ENCODE measurements at regions not wholly inside any gene's neighbourhood (a gene's known extent, or its start where the extent isn't known, plus 50 kb on each side); places are given as distances from the start of the nearest gene placed in this dataset.
"Not testable (repeated sequence)": the region's sequence is repeated elsewhere in the genome, so short reads cannot be mapped to it uniquely, and the experiment has no call there.

DNA sequence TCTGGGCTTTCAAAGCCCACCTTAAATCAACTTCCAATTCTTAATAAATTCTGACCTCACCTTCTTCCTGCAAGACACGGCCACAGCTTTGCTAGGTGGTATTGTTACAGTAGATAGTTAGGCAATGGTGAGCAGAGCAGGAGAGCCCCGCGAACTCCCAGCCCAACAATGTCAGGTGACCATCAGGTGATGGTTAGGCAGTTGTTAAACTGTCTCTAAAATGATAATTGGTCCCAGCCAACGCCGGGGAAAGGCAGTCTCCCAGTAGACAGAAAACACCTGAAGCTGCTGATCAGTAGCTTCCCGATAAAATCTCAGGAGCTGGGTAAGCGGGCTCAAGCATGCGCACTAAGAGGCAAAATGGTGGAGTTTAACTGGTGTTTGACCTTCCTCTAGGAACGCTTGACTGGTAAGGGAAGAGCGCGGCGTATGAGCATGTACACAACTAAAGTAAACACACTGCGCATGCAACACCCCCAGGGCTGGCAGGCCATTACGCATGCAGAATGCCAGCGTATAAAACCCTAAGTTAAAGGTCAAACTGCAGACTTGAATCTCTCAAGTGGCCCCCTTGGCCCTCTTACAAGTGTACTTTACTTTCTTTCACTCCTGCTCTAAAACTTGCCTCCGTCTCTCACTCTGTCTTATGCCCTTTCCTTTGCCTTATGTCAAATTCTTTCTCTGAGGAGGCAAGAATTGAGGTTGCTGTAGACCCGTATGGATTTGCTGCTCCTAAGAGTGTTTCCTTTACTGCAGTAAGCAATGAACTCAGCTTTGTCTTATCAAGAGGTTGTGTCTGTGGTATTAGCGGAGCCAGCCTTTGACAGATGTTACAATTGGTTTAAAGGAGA is 113.5 kb downstream of the C12orf75 start:
- Mint-ChIP-seq H3K27ac (no peak overlapping the region), H3K4me1 (ENCODE audit: low read depth) (no peaks in the 10 kb centered on the region), H3K4me3 (no peak overlapping the region), H3K9me3 (peaks cover 3% of the 10 kb centered on the region), H3K36me3 (no peaks in the 10 kb centered on the region), H3K27me3 (peaks cover 26% of the 10 kb centered on the region)
- intact Hi-C loops (cut with micrococcal nuclease) = no loop called here
- DNase-seq = no peak
- CTCF ChIA-PET = interaction anchor here (1.5 kb wide), 1 partner anchor 692 kb away, joined by 3 read pairs; no protein-coding TSS in a partner anchor
- POLR2A ChIA-PET = no interaction called here

- Mint-ChIP-seq H3K27me3 (peaks cover 24% of the 10 kb centered on the region), H3K9me3 (peaks cover 3% of the 10 kb centered on the region), H3K36me3 (no peaks in the 10 kb centered on the region), H3K4me3 (no peak overlapping the region), H3K27ac (no peak overlapping the region), H3K4me1 (ENCODE audit: low read depth) (no peaks in the 10 kb centered on the region)
- POLR2A ChIA-PET = no interaction called here
- DNase-seq = no peak
- intact Hi-C loops (cut with micrococcal nuclease) = no loop called here
- CTCF ChIA-PET = interaction anchor here (0.6 to 1.5 kb wide), 2 partner anchors 692 to 1062 kb away, joined by 3 read pairs; no protein-coding TSS in a partner anchor
These were observed 114.2 kb downstream of the C12orf75 start for GRCh38 chr12:105444653-105445102.

DNA sequence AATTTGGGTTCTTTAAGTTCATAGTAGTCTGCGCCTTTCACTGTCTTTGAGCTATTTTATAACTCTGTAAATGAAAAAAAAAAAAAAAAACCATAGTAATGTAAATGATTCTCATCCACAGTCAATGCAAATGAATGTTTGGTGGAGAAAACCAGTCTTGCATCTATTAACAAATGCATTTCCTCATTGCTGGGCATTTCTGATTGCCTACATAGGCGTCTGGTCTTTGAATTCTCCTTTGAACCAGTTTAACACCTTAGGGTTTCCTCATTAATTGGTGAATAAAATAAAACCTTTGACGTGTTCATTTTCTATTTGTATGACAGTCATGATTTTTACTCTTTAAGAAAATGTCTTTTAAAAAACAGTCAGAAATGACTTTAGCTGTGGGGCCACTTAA is 114.8 kb downstream of the C12orf75 start:
- Mint-ChIP-seq H3K4me1 (ENCODE audit: low read depth) (no peaks in the 10 kb centered on the region), H3K4me3 (no peak overlapping the region), H3K9me3 (no peaks in the 10 kb centered on the region), H3K36me3 (no peaks in the 10 kb centered on the region), H3K27me3 (peaks cover 20% of the 10 kb centered on the region), H3K27ac (no peak overlapping the region)
- ChIA-PET CTCF (interaction anchor here (0.6 kb wide), 1 partner anchor 1062 kb away, joined by 3 read pairs; no protein-coding TSS in a partner anchor), POLR2A (no interaction called here)
- intact Hi-C loops (cut with micrococcal nuclease) = no loop called here
- DNase-seq = no peak

- ChIA-PET CTCF (no interaction called here), POLR2A (no interaction called here)
- Mint-ChIP-seq H3K27ac (no peak overlapping the region), H3K9me3 (no peaks in the 10 kb centered on the region), H3K36me3 (no peaks in the 10 kb centered on the region), H3K4me3 (no peak overlapping the region), H3K27me3 (peaks cover 20% of the 10 kb centered on the region), H3K4me1 (ENCODE audit: low read depth) (no peaks in the 10 kb centered on the region)
- no peak for DNase-seq
- intact Hi-C loops (cut with micrococcal nuclease) = no loop called here
These were observed 115.2 kb downstream of the C12orf75 start for GRCh38 chr12:105445649-105446048.

DNA sequence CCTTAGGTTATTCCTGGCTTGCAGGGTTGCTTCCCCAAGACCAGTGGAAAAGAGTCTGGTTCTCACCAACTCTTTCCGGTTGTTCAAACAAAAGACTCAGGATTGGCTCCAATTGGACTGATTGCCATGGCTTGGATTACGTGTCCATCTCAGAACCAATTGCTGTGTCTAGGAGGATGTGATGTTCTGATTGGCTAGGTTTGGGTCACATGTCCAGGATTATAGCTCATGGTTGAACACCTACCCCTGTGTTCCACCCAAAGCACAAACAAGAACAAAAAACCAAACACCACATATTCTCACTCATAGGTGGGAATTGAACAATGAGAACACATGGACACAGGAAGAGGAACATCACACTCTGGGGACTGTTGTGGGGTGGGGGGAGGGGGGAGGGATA is 116.0 kb downstream of the C12orf75 start:
- intact Hi-C loops (cut with micrococcal nuclease); H3K4me1 Mint-ChIP-seq (ENCODE audit: low read depth); H3K4me3 Mint-ChIP-seq; POLR2A ChIA-PET; H3K36me3 Mint-ChIP-seq; DNase-seq; H3K27ac Mint-ChIP-seq; CTCF ChIA-PET; H3K9me3 Mint-ChIP-seq: not testable (repeated sequence)
- peaks cover 22% of the 10 kb centered on the region for H3K27me3 Mint-ChIP-seq

DNA sequence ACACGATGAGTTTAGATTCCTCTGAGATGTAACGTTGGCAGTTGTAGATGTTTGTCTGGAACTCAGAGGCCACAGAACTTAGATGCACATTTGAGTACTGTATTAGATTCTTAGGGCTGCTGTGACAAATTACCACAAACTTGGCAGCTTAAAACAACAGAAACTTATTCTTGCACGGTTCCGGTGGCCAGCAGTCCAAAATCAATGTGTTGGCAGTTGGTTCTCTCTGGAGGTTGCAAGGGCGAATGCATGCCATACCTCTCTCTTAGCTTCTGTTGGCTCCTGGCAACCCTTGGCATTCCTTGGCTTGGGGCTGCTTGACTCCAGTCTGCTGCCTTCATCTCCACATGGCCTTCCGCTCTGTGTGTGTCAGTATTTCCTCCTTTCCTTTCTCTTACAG is 118.9 kb downstream of the C12orf75 start:
- Mint-ChIP-seq H3K4me1 (ENCODE audit: low read depth) (no peaks in the 10 kb centered on the region), H3K9me3 (no peaks in the 10 kb centered on the region), H3K27me3 (peaks cover 5% of the 10 kb centered on the region), H3K27ac (no peak overlapping the region), H3K4me3 (no peak overlapping the region), H3K36me3 (no peaks in the 10 kb centered on the region)
- intact Hi-C loops (cut with micrococcal nuclease) = no loop called here
- no peak for DNase-seq
- CTCF ChIA-PET = no interaction called here
- POLR2A ChIA-PET = no interaction called here

DNA sequence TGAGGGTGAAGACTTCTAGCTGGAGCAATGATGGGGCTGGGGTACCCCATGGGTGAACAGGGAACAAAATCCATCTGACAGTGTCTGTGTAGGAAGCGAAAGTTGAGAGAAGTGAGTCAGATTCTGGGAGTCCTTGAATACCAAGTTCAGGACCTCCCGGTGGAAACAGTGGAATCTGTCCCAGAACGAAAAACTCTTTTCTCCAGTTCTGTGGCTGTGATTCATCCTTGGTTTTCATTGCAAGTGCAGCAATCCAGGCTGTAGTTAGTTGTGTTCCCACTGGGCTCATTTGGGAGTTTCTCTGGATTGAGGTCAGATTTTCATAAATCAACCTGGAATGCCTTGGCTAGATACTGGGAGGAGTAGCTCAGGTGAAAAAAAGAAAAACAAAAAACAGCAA is 120.7 kb downstream of the C12orf75 start:
- no peak overlapping the region for H3K4me3 Mint-ChIP-seq
- ChIA-PET POLR2A (no interaction called here), CTCF (interaction anchor here (1.1 kb wide), 1 partner anchor 30 kb away, joined by 3 read pairs; no protein-coding TSS in a partner anchor)
- H3K9me3 Mint-ChIP-seq = no peaks in the 10 kb centered on the region
- H3K4me1 Mint-ChIP-seq (ENCODE audit: low read depth) = no peaks in the 10 kb centered on the region
- H3K27ac Mint-ChIP-seq = no peak overlapping the region
- intact Hi-C loops (cut with micrococcal nuclease) = no loop called here
- peaks cover 4% of the 10 kb centered on the region for H3K27me3 Mint-ChIP-seq
- no peak for DNase-seq
- H3K36me3 Mint-ChIP-seq = no peaks in the 10 kb centered on the region

DNA sequence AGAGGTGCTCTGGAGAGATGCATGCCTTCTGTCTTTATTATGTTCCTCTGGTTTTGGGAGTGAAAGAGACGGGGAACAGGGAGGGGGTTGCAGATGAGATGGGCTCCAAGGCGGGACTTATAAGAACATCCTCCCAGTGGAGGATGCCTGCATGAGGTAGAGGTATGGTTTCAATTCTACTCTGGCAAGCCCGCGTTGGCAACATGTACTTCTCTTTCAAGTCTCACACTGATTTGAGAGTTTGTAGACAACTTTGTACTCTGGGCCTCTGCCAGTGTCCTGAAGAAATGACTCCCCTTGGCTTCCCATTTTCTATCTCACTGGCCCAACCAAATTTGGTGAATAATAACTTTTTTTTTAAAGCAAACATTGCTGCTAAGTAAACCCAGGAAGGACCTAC is 121.3 kb downstream of the C12orf75 start:
- intact Hi-C loops (cut with micrococcal nuclease) = no loop called here
- Mint-ChIP-seq H3K27me3 (peaks cover 5% of the 10 kb centered on the region), H3K9me3 (no peaks in the 10 kb centered on the region), H3K36me3 (no peaks in the 10 kb centered on the region), H3K27ac (no peak overlapping the region), H3K4me3 (no peak overlapping the region), H3K4me1 (ENCODE audit: low read depth) (no peaks in the 10 kb centered on the region)
- no peak for DNase-seq
- CTCF ChIA-PET = no interaction called here
- POLR2A ChIA-PET = no interaction called here

DNA sequence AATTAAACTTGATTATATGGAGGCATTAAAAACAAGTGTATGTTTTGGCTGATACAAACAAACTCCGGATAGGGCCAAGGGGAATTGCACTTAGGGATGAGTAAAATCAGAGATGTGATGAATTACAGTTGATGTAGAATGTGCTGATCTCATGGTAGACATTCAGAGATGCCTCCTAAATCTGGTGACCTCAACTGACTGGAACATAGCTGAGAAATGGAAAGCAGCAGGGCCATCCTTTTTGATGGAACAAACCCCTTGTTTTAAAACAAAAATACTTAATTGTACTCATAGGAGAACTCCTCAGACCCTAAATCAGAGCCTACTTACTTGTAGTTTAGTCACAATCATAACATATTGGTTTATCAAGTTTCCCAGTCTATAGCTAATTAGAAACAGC is 122.8 kb downstream of the C12orf75 start:
- Mint-ChIP-seq H3K27ac (no peak overlapping the region), H3K36me3 (no peaks in the 10 kb centered on the region), H3K27me3 (peaks cover 11% of the 10 kb centered on the region), H3K4me3 (no peak overlapping the region), H3K4me1 (ENCODE audit: low read depth) (no peaks in the 10 kb centered on the region), H3K9me3 (no peaks in the 10 kb centered on the region)
- ChIA-PET POLR2A (no interaction called here), CTCF (no interaction called here)
- intact Hi-C loops (cut with micrococcal nuclease) = no loop called here
- no peak for DNase-seq

- H3K4me1 Mint-ChIP-seq (ENCODE audit: low read depth) = no peaks in the 10 kb centered on the region
- CTCF ChIA-PET = interaction anchor here (0.8 kb wide), 1 partner anchor 205 kb away, joined by 3 read pairs; no protein-coding TSS in a partner anchor
- no peaks in the 10 kb centered on the region for H3K36me3 Mint-ChIP-seq
- H3K4me3 Mint-ChIP-seq = no peak overlapping the region
- no peaks in the 10 kb centered on the region for H3K9me3 Mint-ChIP-seq
- H3K27ac Mint-ChIP-seq = no peak overlapping the region
- H3K27me3 Mint-ChIP-seq = peaks cover 10% of the 10 kb centered on the region
- POLR2A ChIA-PET = no interaction called here
- intact Hi-C loops (cut with micrococcal nuclease) = no loop called here
- DNase-seq = no peak
These were observed 124.2 kb downstream of the C12orf75 start for GRCh38 chr12:105454688-105455087.

GRCh38 chr12:105455261-105455660 is 124.8 kb downstream of the C12orf75 start:
- no peaks in the 10 kb centered on the region for H3K36me3 Mint-ChIP-seq
- no peak overlapping the region for H3K27ac Mint-ChIP-seq
- no peaks in the 10 kb centered on the region for H3K4me1 Mint-ChIP-seq (ENCODE audit: low read depth)
- no peaks in the 10 kb centered on the region for H3K9me3 Mint-ChIP-seq
- ChIA-PET CTCF (interaction anchor here (0.8 kb wide), 1 partner anchor 204 kb away, joined by 3 read pairs; no protein-coding TSS in a partner anchor), POLR2A (no interaction called here)
- H3K4me3 Mint-ChIP-seq = no peak overlapping the region
- peaks cover 10% of the 10 kb centered on the region for H3K27me3 Mint-ChIP-seq
- intact Hi-C loops (cut with micrococcal nuclease) = no loop called here
- no peak for DNase-seq

- Mint-ChIP-seq H3K27me3 (peaks cover 9% of the 10 kb centered on the region), H3K9me3 (no peaks in the 10 kb centered on the region), H3K27ac (no peak overlapping the region), H3K36me3 (no peaks in the 10 kb centered on the region), H3K4me3 (no peak overlapping the region), H3K4me1 (ENCODE audit: low read depth) (no peaks in the 10 kb centered on the region)
- intact Hi-C loops (cut with micrococcal nuclease) = no loop called here
- CTCF ChIA-PET = no interaction called here
- no peak for DNase-seq
- POLR2A ChIA-PET = no interaction called here
These were observed 126.5 kb downstream of the C12orf75 start for GRCh38 chr12:105457026-105457425.

DNA sequence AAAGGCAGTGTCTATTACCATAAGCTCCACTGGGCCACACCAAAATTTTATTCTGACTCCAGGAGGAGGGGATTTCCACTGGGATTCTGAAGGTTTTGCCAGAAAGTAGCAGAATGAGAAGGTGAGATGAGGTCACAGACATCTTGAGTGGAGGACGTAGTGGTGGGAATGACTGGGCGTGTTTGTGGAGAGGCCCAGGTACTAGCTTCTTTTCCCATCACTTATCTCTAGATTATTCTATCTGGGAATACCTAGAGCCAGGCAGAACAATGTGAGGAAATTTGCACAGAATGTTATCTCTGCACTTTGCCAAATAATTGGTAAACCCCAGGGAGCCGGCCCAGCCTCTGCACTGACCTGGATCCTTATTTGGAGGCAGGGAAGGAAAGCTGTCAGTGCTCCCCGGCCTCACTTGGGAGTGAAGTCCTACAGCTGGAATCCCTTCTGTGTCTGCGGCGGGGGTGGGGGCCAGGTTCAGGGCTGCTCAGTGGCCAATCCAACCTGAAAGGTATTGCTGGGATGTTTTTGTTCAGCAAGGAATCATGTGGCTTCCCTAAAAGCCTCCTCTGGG is 129.4 kb downstream of the C12orf75 start:
- ChIA-PET CTCF (no interaction called here), POLR2A (no interaction called here)
- intact Hi-C loops (cut with micrococcal nuclease) = no loop called here
- no peak overlapping the region for H3K4me3 Mint-ChIP-seq
- H3K27me3 Mint-ChIP-seq = peaks cover 9% of the 10 kb centered on the region
- no peak for DNase-seq
- H3K4me1 Mint-ChIP-seq (ENCODE audit: low read depth) = no peaks in the 10 kb centered on the region
- H3K9me3 Mint-ChIP-seq = no peaks in the 10 kb centered on the region
- H3K27ac Mint-ChIP-seq = no peak overlapping the region
- H3K36me3 Mint-ChIP-seq = no peaks in the 10 kb centered on the region
